ENCODE measurements at regions not wholly inside any gene's neighbourhood (a gene's known extent, or its start where the extent isn't known, plus 50 kb on each side); places are given as distances from the start of the nearest gene placed in this dataset.
"Not testable (repeated sequence)": the region's sequence is repeated elsewhere in the genome, so short reads cannot be mapped to it uniquely, and the experiment has no call there.

GRCh38 chr10:21364196-21365114 lies 161.0 kb downstream of the SKIDA1 start:
- no peak for DNase-seq (ENCODE audit: low spot score)

GRCh38 chr10:21363731-21364104 lies 161.8 kb downstream of the SKIDA1 start:
- DNase-seq (ENCODE audit: low spot score) = no peak

GRCh38 chr10:21363092-21363730 lies 162.3 kb downstream of the SKIDA1 start:
- DNase-seq (ENCODE audit: low spot score) = no peak

- DNase-seq (ENCODE audit: low spot score) = no peak
These were observed 166.3 kb downstream of the SKIDA1 start for GRCh38 chr10:21359202-21359601.

GRCh38 chr10:21355591-21356011 lies 169.9 kb downstream of the SKIDA1 start:
- DNase-seq (ENCODE audit: low spot score) = no peak

- DNase-seq (ENCODE audit: low spot score) = no peak
These were observed 172.6 kb downstream of the SKIDA1 start for GRCh38 chr10:21352886-21353285.

- not testable (repeated sequence) for DNase-seq (ENCODE audit: low spot score)
These were observed 173.9 kb downstream of the SKIDA1 start for GRCh38 chr10:21351594-21351993.

GRCh38 chr10:21349912-21350286 lies 175.6 kb downstream of the SKIDA1 start:
- DNase-seq (ENCODE audit: low spot score) = no peak

GRCh38 chr10:21347785-21348170 lies 177.7 kb downstream of the SKIDA1 start:
- DNase-seq (ENCODE audit: low spot score) = no peak

- no peak for DNase-seq (ENCODE audit: low spot score)
These were observed 178.3 kb downstream of the SKIDA1 start for GRCh38 chr10:21347043-21347784.

- DNase-seq (ENCODE audit: low spot score) = no peak
These were observed 182.4 kb downstream of the SKIDA1 start for GRCh38 chr10:21343087-21343486.

- DNase-seq (ENCODE audit: low spot score) = not testable (repeated sequence)
These were observed 183.0 kb downstream of the SKIDA1 start for GRCh38 chr10:21342499-21342898.

GRCh38 chr10:21340331-21340730 lies 185.2 kb downstream of the SKIDA1 start:
- DNase-seq (ENCODE audit: low spot score) = no peak

- no peak for DNase-seq (ENCODE audit: low spot score)
These were observed 188.2 kb downstream of the SKIDA1 start for GRCh38 chr10:21337171-21337792.

GRCh38 chr10:21336476-21337170 lies 188.9 kb downstream of the SKIDA1 start:
- DNase-seq (ENCODE audit: low spot score) = no peak

GRCh38 chr10:21334891-21335696 lies 190.4 kb downstream of the SKIDA1 start:
- no peak for DNase-seq (ENCODE audit: low spot score)

- DNase-seq (ENCODE audit: low spot score) = no peak
These were observed 194.9 kb downstream of the SKIDA1 start for GRCh38 chr10:21330628-21331020.

GRCh38 chr10:21329995-21330627 lies 195.4 kb downstream of the SKIDA1 start:
- DNase-seq (ENCODE audit: low spot score) = no peak

- no peak for DNase-seq (ENCODE audit: low spot score)
These were observed 198.0 kb downstream of the SKIDA1 start for GRCh38 chr10:21327289-21327993.

Data from hematopoietic multipotent progenitor cell treated with erythropoietin and hydrocortisone succinate and interleukin-3 and kit ligand, for 17 days (in vitro differentiated cells).